ENCODE measurements at regions not wholly inside any gene's neighbourhood (a gene's known extent, or its start where the extent isn't known, plus 50 kb on each side); places are given as distances from the start of the nearest gene placed in this dataset.

GRCh38 chr3:110614186-110614585, 457.4 kb upstream of the NECTIN3 start:
- TF ChIP-seq CTCF (IDR thresholded peaks at IDR 0.05; ENCODE audit: low read depth, low read length, missing input control): no peak
- TF ChIP-seq TAF1 (conservative IDR thresholded peaks at IDR 0.05): no peak
